ENCODE measurements at regions not wholly inside any gene's neighbourhood (a gene's known extent, or its start where the extent isn't known, plus 50 kb on each side); places are given as distances from the start of the nearest gene placed in this dataset.
A peak's percentile ranks its signal among the peaks of the same experiment; 100 is the strongest.

DNA sequence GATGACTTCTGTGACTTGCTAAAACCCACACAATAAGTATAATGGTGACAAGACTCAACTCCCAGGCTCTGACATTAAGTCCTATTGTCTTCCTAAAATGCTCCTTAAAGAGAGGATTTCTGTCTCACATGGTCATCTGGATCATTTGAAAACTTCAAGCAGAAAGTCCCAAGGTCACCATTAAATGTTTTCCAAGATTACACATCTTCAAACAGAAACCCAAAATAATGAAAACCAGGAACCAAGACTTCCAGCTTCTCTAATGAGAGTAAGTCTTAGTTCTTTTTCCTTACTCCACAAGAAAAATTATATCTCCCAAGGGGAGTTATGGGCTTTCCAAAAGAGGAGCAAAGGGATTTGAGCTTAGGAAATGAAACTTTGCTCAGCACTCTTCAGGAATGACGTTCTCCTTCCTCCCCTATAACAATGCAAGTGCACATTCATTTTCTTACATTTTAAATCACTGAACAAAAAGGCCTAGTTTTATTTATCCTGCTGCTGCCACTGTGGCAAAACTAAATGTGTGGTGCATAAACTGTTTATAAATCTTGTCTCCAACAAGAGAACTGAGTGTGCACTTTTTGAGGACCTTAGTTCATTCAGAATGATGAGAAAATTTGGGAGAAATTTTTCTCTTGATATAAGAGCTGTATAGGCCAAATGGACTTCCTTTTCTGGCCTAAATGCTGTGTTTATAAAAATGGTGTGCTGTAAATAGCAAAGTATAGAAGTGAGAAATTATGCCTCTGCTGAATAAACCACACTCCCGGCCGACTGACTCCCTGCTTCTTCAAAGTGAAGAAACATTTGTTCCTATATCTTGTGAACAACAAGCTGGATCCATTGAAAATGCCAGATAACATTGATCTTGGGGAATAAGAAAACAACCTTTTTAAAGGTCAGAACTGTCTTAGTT, 148.4 kb upstream of the PLEKHG7 start:
- no peak overlapping the region for H3K9ac ChIP-seq
- ChIA-PET POLR2A (no interaction called here), CTCF (no interaction called here)
- no peaks in the 10 kb centered on the region for H3K27me3 ChIP-seq (ENCODE audit: insufficient read depth)
- peaks cover 0 to 12% of the 10 kb centered on the region in 2 experiments; a peak in 1 of 4 replicates for H3K4me1 ChIP-seq (ENCODE audit: control insufficient read depth in 1 of 2, insufficient read depth in 2 of 2, low read depth in 1 of 2, low read length in 1 of 2)
- DNase-seq: no peak
- H3K4me3 ChIP-seq (ENCODE audit: low read depth in 2 of 2, low read length in 1 of 2): no peak overlapping the region
- TF ChIP-seq YY1 (IDR thresholded peaks at IDR 0.05; ENCODE audit: low read depth) (no peak), EP300 (IDR thresholded peaks at IDR 0.05; ENCODE audit: borderline replicate concordance in 1 of 2, low read depth in 1 of 2, low read length in 1 of 2) (no peak)
- no peaks in the 10 kb centered on the region for H3K9me2 ChIP-seq
- WGBS (ENCODE audit: low lambda C conversion rate): 67% methylated on average over 3 of the region's 3 CpGs
- H3K27ac ChIP-seq (ENCODE audit: low read depth in 2 of 2, low read length in 1 of 2): no peak overlapping the region; a peak in 1 of 4 replicates
- no peaks in the 10 kb centered on the region for H4K20me1 ChIP-seq (ENCODE audit: insufficient read depth)
- H3K79me2 ChIP-seq (ENCODE audit: insufficient read depth): no peaks in the 10 kb centered on the region
- H3K36me3 ChIP-seq (replicated peaks in 1 of 2; ENCODE audit: control insufficient read depth in 1 of 2, insufficient read depth in 2 of 2, low read length in 1 of 2): no peaks in the 10 kb centered on the region
- no peaks in the 10 kb centered on the region for H3F3A ChIP-seq (replicated peaks; ENCODE audit: insufficient read depth)
- H2AFZ ChIP-seq (ENCODE audit: low read depth): no peak overlapping the region
- H3K4me2 ChIP-seq: no peak overlapping the region
- no peaks in the 10 kb centered on the region for H3K9me3 ChIP-seq

DNA sequence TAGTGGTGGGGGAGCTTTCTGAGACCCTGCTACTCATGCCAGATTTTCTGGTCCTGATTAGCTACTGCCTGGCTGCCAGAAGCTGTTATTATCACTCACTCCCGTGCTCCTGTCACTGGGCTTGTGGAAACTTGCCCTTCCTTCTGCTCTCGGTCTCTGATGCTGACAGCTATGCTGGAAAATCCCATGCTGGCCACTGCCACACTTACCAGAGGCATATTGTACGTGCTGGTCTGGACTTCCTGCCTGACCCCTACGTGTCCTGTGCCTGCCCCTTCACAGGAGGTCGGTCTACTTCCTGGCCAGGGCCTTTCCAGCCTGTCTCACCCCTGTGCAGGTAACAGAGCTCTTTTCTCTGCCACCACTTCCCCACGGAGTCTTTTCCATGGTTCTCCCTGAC, 149.4 kb upstream of the PLEKHG7 start:
- POLR2A ChIA-PET: no interaction called here
- Histone ChIP-seq H3K9ac (no peak overlapping the region), H3K9me2 (no peaks in the 10 kb centered on the region), H3K4me3 (ENCODE audit: low read depth in 2 of 2, low read length in 1 of 2) (no peak overlapping the region), H4K20me1 (ENCODE audit: insufficient read depth) (no peaks in the 10 kb centered on the region), H2AFZ (ENCODE audit: low read depth) (no peak overlapping the region), H3K4me2 (no peak overlapping the region), H3F3A (replicated peaks; ENCODE audit: insufficient read depth) (no peaks in the 10 kb centered on the region), H3K4me1 (ENCODE audit: control insufficient read depth in 1 of 2, insufficient read depth in 2 of 2, low read depth in 1 of 2, low read length in 1 of 2) (peaks cover 0 to 12% of the 10 kb centered on the region in 2 experiments; a peak in 1 of 4 replicates), H3K27me3 (ENCODE audit: insufficient read depth) (no peaks in the 10 kb centered on the region), H3K36me3 (replicated peaks in 1 of 2; ENCODE audit: control insufficient read depth in 1 of 2, insufficient read depth in 2 of 2, low read length in 1 of 2) (no peaks in the 10 kb centered on the region), H3K27ac (ENCODE audit: low read depth in 2 of 2, low read length in 1 of 2) (peak overlapping the region in 1 of 2 experiments; percentile 64; a peak in 1 of 4 replicates), H3K79me2 (ENCODE audit: insufficient read depth) (no peaks in the 10 kb centered on the region), H3K9me3 (no peaks in the 10 kb centered on the region)
- no peak for DNase-seq
- CTCF ChIA-PET: no interaction called here
- TF ChIP-seq TAF1 (IDR thresholded peaks at IDR 0.05; ENCODE audit: borderline replicate concordance, low read depth, low read length) (no peak), RCOR1 (IDR thresholded peaks at IDR 0.05; ENCODE audit: low read length) (no peak), GATA2 (CRISPR knock-in tag; IDR thresholded peaks at IDR 0.05) (no peak), NRF1 (IDR thresholded peaks at IDR 0.05; ENCODE audit: low read depth, low read length) (no peak), FOXJ3 (CRISPR knock-in tag; IDR thresholded peaks at IDR 0.05) (no peak)
- TF ChIP-seq, protein P1, sequence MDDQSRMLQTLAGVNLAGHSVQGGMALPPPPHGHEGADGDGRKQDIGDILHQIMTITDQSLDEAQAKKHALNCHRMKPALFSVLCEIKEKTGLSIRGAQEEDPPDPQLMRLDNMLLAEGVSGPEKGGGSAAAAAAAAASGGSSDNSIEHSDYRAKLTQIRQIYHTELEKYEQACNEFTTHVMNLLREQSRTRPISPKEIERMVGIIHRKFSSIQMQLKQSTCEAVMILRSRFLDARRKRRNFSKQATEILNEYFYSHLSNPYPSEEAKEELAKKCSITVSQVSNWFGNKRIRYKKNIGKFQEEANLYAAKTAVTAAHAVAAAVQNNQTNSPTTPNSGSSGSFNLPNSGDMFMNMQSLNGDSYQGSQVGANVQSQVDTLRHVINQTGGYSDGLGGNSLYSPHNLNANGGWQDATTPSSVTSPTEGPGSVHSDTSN (IDR thresholded peaks at IDR 0.05): no peak
- TF ChIP-seq, protein P2, sequence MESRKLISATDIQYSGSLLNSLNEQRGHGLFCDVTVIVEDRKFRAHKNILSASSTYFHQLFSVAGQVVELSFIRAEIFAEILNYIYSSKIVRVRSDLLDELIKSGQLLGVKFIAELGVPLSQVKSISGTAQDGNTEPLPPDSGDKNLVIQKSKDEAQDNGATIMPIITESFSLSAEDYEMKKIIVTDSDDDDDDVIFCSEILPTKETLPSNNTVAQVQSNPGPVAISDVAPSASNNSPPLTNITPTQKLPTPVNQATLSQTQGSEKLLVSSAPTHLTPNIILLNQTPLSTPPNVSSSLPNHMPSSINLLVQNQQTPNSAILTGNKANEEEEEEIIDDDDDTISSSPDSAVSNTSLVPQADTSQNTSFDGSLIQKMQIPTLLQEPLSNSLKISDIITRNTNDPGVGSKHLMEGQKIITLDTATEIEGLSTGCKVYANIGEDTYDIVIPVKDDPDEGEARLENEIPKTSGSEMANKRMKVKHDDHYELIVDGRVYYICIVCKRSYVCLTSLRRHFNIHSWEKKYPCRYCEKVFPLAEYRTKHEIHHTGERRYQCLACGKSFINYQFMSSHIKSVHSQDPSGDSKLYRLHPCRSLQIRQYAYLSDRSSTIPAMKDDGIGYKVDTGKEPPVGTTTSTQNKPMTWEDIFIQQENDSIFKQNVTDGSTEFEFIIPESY (IDR thresholded peaks at IDR 0.05; ENCODE audit: borderline replicate concordance, low read depth): no peak
- 63% methylated on average over 3 of the region's 6 CpGs for WGBS (ENCODE audit: low lambda C conversion rate)
